GM23248 (cell line): ENCODE measurements at regions not wholly inside any gene's neighbourhood (a gene's known extent, or its start where the extent isn't known, plus 50 kb on each side); places are given as distances from the start of the nearest gene placed in this dataset.
"Not testable (repeated sequence)": the region's sequence is repeated elsewhere in the genome, so short reads cannot be mapped to it uniquely, and the experiment has no call there.

Experiments
- DNase-seq: peaks from one replicate; pipeline ENCODE4 v3.0.0-alpha.2; 2015
- H2AFZ ChIP-seq: fragments of 200-600 bp; sonication (generic); 2 replicates; pipeline ENCODE4 v1.6.1; 2016; ENCODE audit warnings: antibody characterized with exemption
- H3F3A ChIP-seq: fragments of 200-600 bp; sonication (generic); 2 replicates; pipeline ENCODE4 v1.6.1; 2016; ENCODE audit warnings: mild to moderate bottlenecking, antibody characterized with exemption, mixed run types; ENCODE audit not compliant: insufficient read depth
- H3K27ac ChIP-seq: fragments of 200-600 bp; sonication (generic); 2 replicates; pipeline ENCODE4 v1.5.1; 2016; ENCODE audit warnings: mild to moderate bottlenecking
- H3K27me3 ChIP-seq: fragments of 200-600 bp; sonication (generic); replicated peaks from 2 replicates; pipeline ENCODE4 v1.6.1; 2016; ENCODE audit warnings: mild to moderate bottlenecking; ENCODE audit not compliant: insufficient read depth
- H3K36me3 ChIP-seq: fragments of 200-600 bp; sonication (generic); 2 replicates; pipeline ENCODE4 v1.6.1; 2016; ENCODE audit warnings: low read depth, mild to moderate bottlenecking
- H3K4me1 ChIP-seq: fragments of 200-600 bp; sonication (generic); 2 replicates; pipeline ENCODE4 v1.6.1; 2016; ENCODE audit warnings: mild to moderate bottlenecking; ENCODE audit not compliant: insufficient read depth
- H3K4me2 ChIP-seq: fragments of 200-600 bp; sonication (generic); one replicate; pipeline ENCODE4 v1.6.1; 2016; ENCODE audit warnings: mild to moderate bottlenecking; ENCODE audit not compliant: unreplicated experiment
- H3K4me3 ChIP-seq: fragments of 200-600 bp; sonication (generic); 2 replicates; pipeline ENCODE4 v1.5.1; 2016; ENCODE audit warnings: mild to moderate bottlenecking
- H3K79me2 ChIP-seq: fragments of 200-600 bp; sonication (generic); 2 replicates; pipeline ENCODE4 v1.6.1; 2016; ENCODE audit warnings: mild to moderate bottlenecking; ENCODE audit not compliant: insufficient read depth
- H3K9ac ChIP-seq: fragments of 200-600 bp; sonication (generic); 2 replicates; pipeline ENCODE4 v1.6.1; 2016; ENCODE audit warnings: mild to moderate bottlenecking
- H3K9me2 ChIP-seq: fragments of 200-600 bp; sonication (generic); 2 replicates; pipeline ENCODE4 v1.6.1; 2016; ENCODE audit warnings: mixed run types, mild to moderate bottlenecking, moderate library complexity; ENCODE audit not compliant: insufficient read depth
- H3K9me3 ChIP-seq: fragments of 200-600 bp; sonication (generic); one replicate; pipeline ENCODE4 v1.6.1; 2017; ENCODE audit warnings: low read depth
- H4K20me1 ChIP-seq: fragments of 200-600 bp; sonication (generic); 2 replicates; pipeline ENCODE4 v1.6.0; 2016; ENCODE audit not compliant: insufficient read depth
- EZH2 ChIP-seq: fragments of 200-600 bp; sonication (generic); IDR thresholded peaks from 2 replicates; pipeline ENCODE4 v1.6.1; 2018; ENCODE audit warnings: antibody characterized with exemption, mild to moderate bottlenecking; ENCODE audit not compliant: insufficient read depth, poor library complexity, severe bottlenecking
- EZH2phosphoT487 ChIP-seq: fragments of 200-600 bp; sonication (generic); IDR thresholded peaks from 2 replicates; pipeline ENCODE4 v1.6.1; 2018; ENCODE audit warnings: antibody characterized with exemption, moderate library complexity, mild to moderate bottlenecking, low read depth; ENCODE audit not compliant: insufficient read depth
- WGBS, 2 experiments: methylation state at CpG; one replicate each; pipeline ENCODE4 v1.1.6; 2015 to 2017; ENCODE audit warnings: low lambda C conversion rate in 2 of 2, low coverage in 1 of 2; ENCODE audit errors: missing lambda C conversion rate in 2 of 2; 5-methylcytosine and 5-hydroxymethylcytosine counted together
- in situ Hi-C: fragments of 300-500 bp; cut with MboI; formaldehyde crosslinking; loops from 2 replicates; pipeline ENCODE4 v1.15.0; 2020

GRCh38 chr10:35263827-35264226 lies 72.5 kb upstream of the CCNY start:
- DNase-seq, H3K36me3 ChIP-seq, H3K79me2 ChIP-seq, H3K4me3 ChIP-seq, H2AFZ ChIP-seq, H3K9me3 ChIP-seq, H4K20me1 ChIP-seq, in situ Hi-C loops, H3K9ac ChIP-seq, H3K4me2 ChIP-seq, H3K9me2 ChIP-seq, H3K27me3 ChIP-seq, H3K27ac ChIP-seq: not testable (repeated sequence)
- Histone ChIP-seq H3K4me1 (peaks cover 17% of the 10 kb centered on the region), H3F3A (peaks cover 14% of the 10 kb centered on the region)
- WGBS, 2 experiments: 70 to 73% methylated on average over 3 of the region's 3 CpGs

GRCh38 chr10:35264636-35265035 lies 71.7 kb upstream of the CCNY start:
- peaks cover 12% of the 10 kb centered on the region for H3F3A ChIP-seq
- H3K4me2 ChIP-seq, H3K27ac ChIP-seq, H2AFZ ChIP-seq, in situ Hi-C loops, H3K4me3 ChIP-seq, H3K36me3 ChIP-seq, DNase-seq, H3K9me3 ChIP-seq, H3K9ac ChIP-seq, H3K9me2 ChIP-seq, H3K79me2 ChIP-seq, H3K27me3 ChIP-seq, H4K20me1 ChIP-seq: not testable (repeated sequence)
- 89 to 95% methylated on average over 7 of the region's 7 CpGs for WGBS, 2 experiments
- H3K4me1 ChIP-seq: peaks cover 16% of the 10 kb centered on the region

DNA sequence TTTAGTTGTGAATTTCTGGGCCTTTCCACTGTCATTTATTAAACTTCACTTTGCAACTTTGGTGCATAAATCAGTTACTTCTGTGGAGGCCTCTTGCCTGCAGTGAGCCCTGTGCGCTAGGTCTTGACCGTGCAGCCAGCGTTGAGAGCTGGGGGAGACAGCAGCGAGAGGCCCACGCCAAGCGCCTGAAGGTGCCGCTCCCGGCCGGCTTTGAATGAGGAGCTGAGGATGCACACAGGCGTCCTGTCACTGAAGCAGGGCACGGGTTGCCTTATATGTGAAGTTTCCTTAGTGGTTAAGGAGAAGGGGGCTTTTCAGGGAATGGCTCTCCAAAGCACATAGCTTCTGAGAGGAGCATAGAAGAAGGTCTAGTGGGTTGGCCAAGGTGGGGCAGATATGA lies 70.9 kb upstream of the CCNY start:
- Histone ChIP-seq H3K27me3 (no peaks in the 10 kb centered on the region), H3K9ac (no peak overlapping the region), H3K4me1 (peaks cover 8% of the 10 kb centered on the region), H4K20me1 (no peaks in the 10 kb centered on the region), H3K79me2 (no peaks in the 10 kb centered on the region), H3F3A (peaks cover 5% of the 10 kb centered on the region), H3K4me3 (no peak overlapping the region), H3K36me3 (no peaks in the 10 kb centered on the region), H3K4me2 (no peak overlapping the region), H3K9me2 (no peaks in the 10 kb centered on the region), H3K27ac (no peak overlapping the region), H2AFZ (no peak overlapping the region), H3K9me3 (no peaks in the 10 kb centered on the region)
- TF ChIP-seq EZH2phosphoT487 (no peak), EZH2 (no peak)
- no peak for DNase-seq
- in situ Hi-C loops: no loop called here
- WGBS, 2 experiments: 77 to 83% methylated on average over 11 of the region's 11 CpGs

GRCh38 chr10:35268323-35268722 lies 68.0 kb upstream of the CCNY start:
- no peaks in the 10 kb centered on the region for H3K9me3 ChIP-seq
- H3K9me2 ChIP-seq: no peaks in the 10 kb centered on the region
- WGBS, 2 experiments: 72 to 74% methylated on average over 3 of the region's 3 CpGs
- H3K9ac ChIP-seq: no peak overlapping the region
- H3F3A ChIP-seq: no peaks in the 10 kb centered on the region
- H3K27ac ChIP-seq: no peak overlapping the region
- no peaks in the 10 kb centered on the region for H3K27me3 ChIP-seq
- no peak for DNase-seq
- in situ Hi-C loops: no loop called here
- H2AFZ ChIP-seq: no peak overlapping the region
- H3K36me3 ChIP-seq: no peaks in the 10 kb centered on the region
- H3K79me2 ChIP-seq: no peaks in the 10 kb centered on the region
- H3K4me3 ChIP-seq: no peak overlapping the region
- H3K4me1 ChIP-seq: peaks cover 4% of the 10 kb centered on the region; the same call in 1 of the 2 replicates
- no peaks in the 10 kb centered on the region for H4K20me1 ChIP-seq
- TF ChIP-seq EZH2phosphoT487 (no peak), EZH2 (no peak)
- no peak overlapping the region for H3K4me2 ChIP-seq

- 91 to 97% methylated on average over 4 of the region's 4 CpGs for WGBS, 2 experiments
- H3K4me1 ChIP-seq: peaks cover 4% of the 10 kb centered on the region; the same call in 1 of the 2 replicates
- H3K4me2 ChIP-seq: no peak overlapping the region
- H2AFZ ChIP-seq: no peak overlapping the region
- TF ChIP-seq EZH2: no peak
- no peaks in the 10 kb centered on the region for H3K9me2 ChIP-seq
- H3K27ac ChIP-seq: no peak overlapping the region
- no peak for DNase-seq
- H4K20me1 ChIP-seq: no peaks in the 10 kb centered on the region
- no peaks in the 10 kb centered on the region for H3K36me3 ChIP-seq
- H3K27me3 ChIP-seq: no peaks in the 10 kb centered on the region
- H3K4me3 ChIP-seq: no peak overlapping the region
- no peak overlapping the region for H3K9ac ChIP-seq
- H3F3A ChIP-seq: no peaks in the 10 kb centered on the region
- no peaks in the 10 kb centered on the region for H3K79me2 ChIP-seq
- in situ Hi-C loops: no loop called here
- no peaks in the 10 kb centered on the region for H3K9me3 ChIP-seq
Measured at GRCh38 chr10:35268791-35269257, 67.5 kb upstream of the CCNY start.
